Left lung (tissue), 4 donors: ENCODE measurements at regions not wholly inside any gene's neighbourhood (a gene's known extent, or its start where the extent isn't known, plus 50 kb on each side); places are given as distances from the start of the nearest gene placed in this dataset.
"Not testable (repeated sequence)": the region's sequence is repeated elsewhere in the genome, so short reads cannot be mapped to it uniquely, and the experiment has no call there.

ENCODE experiments used
- ATAC-seq: fragments of 200-7000 bp; cut with Tn5 transposase; one replicate; pipeline ENCODE4 v1.9.1; 2020; ENCODE audit warnings: moderate library complexity
- DNase-seq, 4 donors: peaks; one replicate each; pipeline ENCODE4 v3.0.0-alpha.2; 2013 to 2020
- H3K27ac ChIP-seq, 2 donors: fragments of 200-600 bp; sonication (generic) in 1 of 2; one replicate each; pipeline versions ENCODE4 v1.5.0 to v1.8.0; 2020 to 2021
- H3K27me3 ChIP-seq, 2 donors: fragments of 200-600 bp; sonication (generic) in 1 of 2; one replicate each; pipeline versions ENCODE4 v1.5.0 to v1.8.0; 2020 to 2021
- H3K36me3 ChIP-seq, 2 donors: fragments of 200-600 bp; sonication (generic) in 1 of 2; one replicate each; pipeline versions ENCODE4 v1.5.0 to v1.8.0; 2020 to 2021
- H3K4me1 ChIP-seq, 2 donors: fragments of 200-600 bp; one replicate each; pipeline ENCODE4 v1.8.0; 2021
- H3K4me3 ChIP-seq, 2 donors: fragments of 200-600 bp; sonication (generic) in 1 of 2; one replicate each; pipeline versions ENCODE4 v1.5.0 to v1.8.0; 2020 to 2021; ENCODE audit warnings: mild to moderate bottlenecking in 1 of 2
- H3K9me3 ChIP-seq, 2 donors: fragments of 200-600 bp; sonication (generic) in 1 of 2; one replicate each; pipeline versions ENCODE4 v1.5.0 to v1.8.0; 2020 to 2021
- intact Hi-C, 2 donors: fragments of 100-400 bp; cut with DNase I; formaldehyde crosslinking; loops; one replicate each; pipeline versions ENCODE4 v1.11.2 to v1.14.2; 2022
- TF ChIP-seq, protein P1 (sequence below), 2 donors: fragments of 200-600 bp; sonication (generic) in 1 of 2; IDR thresholded peaks; one replicate each; pipeline versions ENCODE4 v1.5.0 to v1.8.0; 2021; ENCODE audit warnings: antibody characterized with exemption in 2 of 2
- donor health status: DM: no; HTN: yes; CAD: no.
- donor health status: DM: no; HTN: no; CAD: no.

DNA sequence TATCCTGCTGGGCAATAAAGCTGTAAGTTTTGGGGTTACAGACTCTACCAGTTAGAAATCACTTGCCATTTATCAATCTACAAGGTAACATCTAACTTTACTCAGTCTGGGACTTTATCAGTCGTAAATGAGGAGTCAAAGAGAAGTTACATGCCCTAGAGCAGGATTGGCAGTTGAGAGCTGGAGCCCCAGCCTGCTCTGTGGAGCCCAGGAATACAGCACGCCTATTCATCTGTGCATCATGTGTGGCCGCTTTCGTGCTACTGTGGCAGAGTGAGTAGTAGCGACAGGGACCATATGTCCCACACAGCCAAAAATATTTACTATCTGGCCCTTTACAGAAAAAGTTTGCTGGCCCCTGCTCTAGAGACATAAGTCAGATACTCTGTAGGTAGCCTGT is 152.5 kb upstream of the NTRK2 start:
- Histone ChIP-seq H3K4me3 (no peak overlapping the region), H3K36me3 (no peaks in the 10 kb centered on the region), H3K27ac (no peak overlapping the region), H3K9me3 (no peaks in the 10 kb centered on the region), H3K27me3 (peaks cover 0 to 11% of the 10 kb centered on the region in 2 donors), H3K4me1 (no peaks in the 10 kb centered on the region)
- intact Hi-C loops: no loop called here
- ATAC-seq (no peak), DNase-seq (peak in 1 of 4 donors; percentile 7)
- TF ChIP-seq, protein P1, sequence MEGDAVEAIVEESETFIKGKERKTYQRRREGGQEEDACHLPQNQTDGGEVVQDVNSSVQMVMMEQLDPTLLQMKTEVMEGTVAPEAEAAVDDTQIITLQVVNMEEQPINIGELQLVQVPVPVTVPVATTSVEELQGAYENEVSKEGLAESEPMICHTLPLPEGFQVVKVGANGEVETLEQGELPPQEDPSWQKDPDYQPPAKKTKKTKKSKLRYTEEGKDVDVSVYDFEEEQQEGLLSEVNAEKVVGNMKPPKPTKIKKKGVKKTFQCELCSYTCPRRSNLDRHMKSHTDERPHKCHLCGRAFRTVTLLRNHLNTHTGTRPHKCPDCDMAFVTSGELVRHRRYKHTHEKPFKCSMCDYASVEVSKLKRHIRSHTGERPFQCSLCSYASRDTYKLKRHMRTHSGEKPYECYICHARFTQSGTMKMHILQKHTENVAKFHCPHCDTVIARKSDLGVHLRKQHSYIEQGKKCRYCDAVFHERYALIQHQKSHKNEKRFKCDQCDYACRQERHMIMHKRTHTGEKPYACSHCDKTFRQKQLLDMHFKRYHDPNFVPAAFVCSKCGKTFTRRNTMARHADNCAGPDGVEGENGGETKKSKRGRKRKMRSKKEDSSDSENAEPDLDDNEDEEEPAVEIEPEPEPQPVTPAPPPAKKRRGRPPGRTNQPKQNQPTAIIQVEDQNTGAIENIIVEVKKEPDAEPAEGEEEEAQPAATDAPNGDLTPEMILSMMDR (IDR thresholded peaks at IDR 0.05): no peak

DNA sequence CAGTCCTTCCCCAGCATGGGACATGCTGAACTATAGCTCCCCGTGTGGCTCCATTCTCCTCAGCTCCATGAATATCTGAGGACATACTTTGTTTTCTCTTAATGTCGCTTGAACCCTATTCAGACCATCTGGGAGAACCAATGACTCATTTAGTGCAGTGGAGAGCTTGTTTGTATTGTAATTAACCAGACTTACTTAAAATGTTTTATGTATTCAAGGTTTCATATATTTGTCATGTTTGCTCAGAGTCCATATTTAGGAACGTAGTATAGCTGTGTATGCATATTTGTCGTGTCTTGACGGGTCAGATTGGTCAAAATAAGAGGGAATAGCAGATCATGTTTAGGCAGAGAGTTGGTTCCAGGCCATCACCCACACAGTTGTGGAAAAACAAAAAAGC is 150.1 kb upstream of the NTRK2 start:
- Histone ChIP-seq H3K4me1 (no peaks in the 10 kb centered on the region), H3K27me3 (peaks cover 0 to 5% of the 10 kb centered on the region in 2 donors), H3K9me3 (no peaks in the 10 kb centered on the region), H3K4me3 (no peak overlapping the region), H3K36me3 (no peaks in the 10 kb centered on the region), H3K27ac (no peak overlapping the region)
- ATAC-seq: no peak
- intact Hi-C loops: no loop called here
- TF ChIP-seq, protein P1 (IDR thresholded peaks at IDR 0.05): no peak
- no peak for DNase-seq

DNA sequence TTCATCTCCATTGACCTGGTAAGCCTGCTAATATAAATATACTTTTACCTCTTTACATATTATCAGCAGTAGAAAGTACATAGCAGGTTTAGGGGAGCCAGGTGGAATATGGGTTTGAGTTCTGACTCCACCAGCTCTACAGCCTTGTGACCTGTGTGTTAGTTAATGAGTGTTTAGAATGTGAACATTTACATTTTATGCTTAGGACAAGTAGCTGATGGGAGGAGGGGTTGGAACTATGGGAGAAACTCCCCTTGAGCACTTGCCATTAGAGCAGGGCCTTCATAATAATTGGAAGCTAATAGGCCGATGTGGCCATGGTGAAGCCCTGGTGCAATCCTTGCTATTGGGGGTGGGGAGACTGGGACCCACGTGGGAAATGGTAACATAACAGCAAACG is 148.3 kb upstream of the NTRK2 start:
- TF ChIP-seq, protein P1 (IDR thresholded peaks at IDR 0.05): no peak
- Histone ChIP-seq H3K27me3 (no peaks in the 10 kb centered on the region), H3K4me1 (no peaks in the 10 kb centered on the region), H3K4me3 (no peak overlapping the region), H3K27ac (no peak overlapping the region), H3K9me3 (peaks cover 0 to 4% of the 10 kb centered on the region in 2 donors), H3K36me3 (no peaks in the 10 kb centered on the region)
- intact Hi-C loops: no loop called here
- ATAC-seq: no peak
- no peak for DNase-seq

DNA sequence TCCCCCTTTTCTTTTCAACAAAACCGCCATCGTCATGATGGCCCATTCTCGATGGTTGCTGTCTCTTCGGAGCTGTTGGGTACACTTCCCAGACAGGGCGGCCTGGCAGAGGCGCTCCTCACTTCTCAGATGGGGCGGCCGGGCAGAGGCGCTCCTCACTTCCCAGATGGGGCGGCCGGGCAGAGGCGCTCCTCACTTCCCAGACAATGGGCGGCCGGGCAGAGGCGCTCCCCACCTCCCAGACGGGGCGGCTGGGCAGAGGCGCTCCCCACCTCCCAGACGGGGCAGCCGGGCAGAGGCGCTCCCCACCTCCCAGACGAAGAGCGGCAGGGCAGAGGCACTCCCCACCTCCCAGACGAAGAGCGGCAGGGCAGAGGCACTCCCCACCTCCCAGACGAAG is 143.3 kb upstream of the NTRK2 start:
- ATAC-seq, H3K4me1 ChIP-seq, H3K36me3 ChIP-seq, H3K4me3 ChIP-seq, intact Hi-C loops, H3K27me3 ChIP-seq, H3K27ac ChIP-seq: not testable (repeated sequence)
- peak in 1 of 4 donors; percentile 49 for DNase-seq
- peaks cover 0 to 23% of the 10 kb centered on the region in 2 donors for H3K9me3 ChIP-seq

DNA sequence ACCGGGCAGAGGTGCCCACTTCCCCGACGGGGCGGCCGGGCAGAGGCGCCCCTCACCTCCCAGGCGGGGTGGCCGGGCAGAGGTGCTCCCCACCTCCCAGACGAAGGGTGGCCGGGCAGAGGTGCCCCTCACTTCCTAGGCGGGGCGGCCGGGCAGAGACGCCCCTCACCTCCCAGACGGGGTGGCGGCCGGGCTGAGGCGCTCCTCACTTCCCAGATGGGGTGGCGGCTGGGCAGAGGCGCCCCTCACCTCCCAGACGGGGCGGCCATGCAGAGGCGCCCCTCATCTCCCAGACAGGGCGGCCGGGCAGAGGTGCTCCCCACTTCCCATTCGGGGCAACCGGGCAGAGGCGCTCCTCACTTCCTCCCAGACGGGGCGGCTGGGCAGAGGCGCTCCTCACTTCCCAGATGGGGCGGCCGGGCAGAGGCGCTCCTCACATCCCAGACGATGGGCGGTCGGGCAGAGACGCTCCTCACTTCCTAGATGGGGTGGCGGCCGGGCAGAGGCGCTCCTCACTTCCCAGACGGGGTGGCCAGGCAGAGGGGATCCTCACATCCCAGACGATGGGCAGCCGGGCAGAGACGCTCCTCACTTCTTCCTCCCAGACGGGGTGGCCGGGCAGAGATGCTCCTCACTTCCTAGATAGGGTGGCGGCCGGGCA is 142.3 kb upstream of the NTRK2 start:
- ATAC-seq, H3K4me1 ChIP-seq, H3K36me3 ChIP-seq, intact Hi-C loops, H3K27ac ChIP-seq, H3K4me3 ChIP-seq, H3K27me3 ChIP-seq: not testable (repeated sequence)
- DNase-seq: peak in 1 of 4 donors; percentile 71
- peaks cover 0 to 23% of the 10 kb centered on the region in 2 donors for H3K9me3 ChIP-seq

DNA sequence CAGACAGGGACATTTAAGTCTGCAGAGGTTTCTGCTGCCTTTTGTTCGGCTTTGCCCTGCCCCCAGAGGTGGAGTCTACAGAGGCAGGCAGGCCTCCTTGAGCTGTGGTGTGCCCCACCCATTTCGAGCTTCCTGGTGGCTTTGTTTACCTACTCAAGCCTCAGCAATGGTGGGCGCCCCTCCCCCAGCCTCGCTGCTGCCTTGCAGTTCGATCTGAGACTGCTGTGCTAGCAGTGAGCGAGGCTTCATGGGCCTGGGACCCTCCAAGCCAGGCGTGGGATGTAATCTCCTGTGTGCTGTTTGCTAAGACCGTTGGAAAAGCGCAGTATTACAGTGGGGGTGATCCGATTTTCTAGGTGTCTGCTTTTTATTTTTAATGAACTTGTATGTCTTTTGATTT is 133.6 kb upstream of the NTRK2 start:
- H3K4me1 ChIP-seq, H3K4me3 ChIP-seq, intact Hi-C loops, H3K27me3 ChIP-seq, ATAC-seq, H3K36me3 ChIP-seq, H3K27ac ChIP-seq: not testable (repeated sequence)
- peak in 1 of 4 donors; percentile 33 for DNase-seq
- peaks cover 0 to 18% of the 10 kb centered on the region in 2 donors for H3K9me3 ChIP-seq

DNA sequence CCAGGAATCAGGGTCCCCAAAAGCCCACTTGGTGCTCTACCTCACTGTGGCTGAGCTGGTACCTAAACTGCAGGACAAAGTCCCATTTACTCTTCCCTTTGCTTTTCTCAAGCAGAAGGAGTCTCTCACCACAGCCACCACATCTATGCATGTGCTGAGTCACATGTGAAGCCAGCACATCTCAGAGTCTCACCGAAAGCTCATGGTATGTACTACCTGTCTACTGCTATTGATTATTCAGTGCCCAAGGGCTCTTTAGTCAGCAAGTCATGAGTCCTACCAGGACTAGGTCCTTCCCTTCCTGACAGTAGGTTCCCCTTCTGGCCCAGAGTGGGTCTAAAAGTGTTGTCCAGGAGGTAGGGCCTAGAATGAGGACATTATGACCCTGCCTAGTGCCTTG is 130.7 kb upstream of the NTRK2 start:
- DNase-seq: no peak
- peaks cover 0 to 16% of the 10 kb centered on the region in 2 donors for H3K9me3 ChIP-seq
- H3K36me3 ChIP-seq: no peaks in the 10 kb centered on the region
- no peak for ATAC-seq
- no peak overlapping the region for H3K4me3 ChIP-seq
- H3K27me3 ChIP-seq: no peaks in the 10 kb centered on the region
- intact Hi-C loops: no loop called here
- H3K4me1 ChIP-seq: no peaks in the 10 kb centered on the region
- TF ChIP-seq, protein P1 (IDR thresholded peaks at IDR 0.05): no peak
- no peak overlapping the region for H3K27ac ChIP-seq
